WI38 (cell line): ENCODE measurements at regions not wholly inside any gene's neighbourhood (a gene's known extent, or its start where the extent isn't known, plus 50 kb on each side); places are given as distances from the start of the nearest gene placed in this dataset.

Source experiments
- H3K4me3 ChIP-seq: 2 replicates; pipeline ENCODE4 v1.5.1; 2011; ENCODE audit warnings: low read depth, mild to moderate bottlenecking, control low read depth, low read length
- CTCF ChIP-seq: IDR thresholded peaks from 2 replicates; pipeline ENCODE4 v1.5.1; 2012; ENCODE audit warnings: low read depth, mild to moderate bottlenecking, control low read depth, low read length

GRCh38 chr6:67160820-67161219 lies 1453.8 kb upstream of the EYS start:
- no peak overlapping the region for H3K4me3 ChIP-seq
- TF ChIP-seq CTCF = no peak

GRCh38 chr6:67141005-67141404 lies 1434.0 kb upstream of the EYS start:
- no peak for TF ChIP-seq CTCF
- H3K4me3 ChIP-seq = no peak overlapping the region

- TF ChIP-seq CTCF = no peak
- H3K4me3 ChIP-seq = no peak overlapping the region
Measured at GRCh38 chr6:67133973-67134372, 1426.9 kb upstream of the EYS start.

- H3K4me3 ChIP-seq = no peak overlapping the region
- no peak for TF ChIP-seq CTCF
Measured at GRCh38 chr6:67131827-67132226, 1424.8 kb upstream of the EYS start.

GRCh38 chr6:67129780-67130179 lies 1422.8 kb upstream of the EYS start:
- no peak overlapping the region for H3K4me3 ChIP-seq
- TF ChIP-seq CTCF = no peak

GRCh38 chr6:67127041-67127440 lies 1420.0 kb upstream of the EYS start:
- no peak for TF ChIP-seq CTCF

GRCh38 chr6:67121115-67121514 lies 1414.1 kb upstream of the EYS start:
- TF ChIP-seq CTCF = no peak

More at GRCh38 chr6:67127041-67127440, 1420.0 kb upstream of the EYS start:
- H3K4me3 ChIP-seq = no peak overlapping the region

More at GRCh38 chr6:67121115-67121514, 1414.1 kb upstream of the EYS start:
- no peak overlapping the region for H3K4me3 ChIP-seq
